WTC11 (cell line): ENCODE measurements at regions not wholly inside any gene's neighbourhood (a gene's known extent, or its start where the extent isn't known, plus 50 kb on each side); places are given as distances from the start of the nearest gene placed in this dataset.

Experiments used
- ATF2 ChIP-seq: sonication (generic); formaldehyde crosslinking; IDR thresholded peaks from 2 replicates; pipeline ENCODE4 v1.8.1; 2022; ENCODE audit warnings: low read depth, missing genetic modification reagents, borderline replicate concordance
- ATF3 ChIP-seq: sonication (generic); formaldehyde crosslinking; conservative IDR thresholded peaks from 2 replicates; pipeline ENCODE4 v1.8.1; 2022; ENCODE audit warnings: mild to moderate bottlenecking, missing genetic modification reagents
- CREB1 ChIP-seq: sonication (generic); formaldehyde crosslinking; IDR thresholded peaks from 2 replicates; pipeline ENCODE4 v1.8.0; 2023; ENCODE audit warnings: mild to moderate bottlenecking, missing genetic modification reagents
- CTCF ChIP-seq: fragments of 200-600 bp; IDR thresholded peaks from 2 replicates; pipeline ENCODE4 v1.8.0; 2022; ENCODE audit warnings: antibody characterized with exemption
- IRF1 ChIP-seq: sonication (generic); formaldehyde crosslinking; IDR thresholded peaks from 2 replicates; pipeline ENCODE4 v1.8.0; 2023; ENCODE audit warnings: missing genetic modification reagents
- MXD4 ChIP-seq: fragments of 250-450 bp; sonication (Bioruptor Pico); IDR thresholded peaks from 2 replicates; pipeline ENCODE4 v1.8.0; 2021; ENCODE audit warnings: mild to moderate bottlenecking, moderate library complexity, borderline replicate concordance
- NR3C1 ChIP-seq: sonication (generic); formaldehyde crosslinking; conservative IDR thresholded peaks from 2 replicates; pipeline ENCODE4 v1.8.1; 2023; ENCODE audit warnings: low read depth, mild to moderate bottlenecking, missing genetic modification reagents
- SMAD3 ChIP-seq: sonication (generic); formaldehyde crosslinking; IDR thresholded peaks from 2 replicates; pipeline ENCODE4 v1.8.0; 2022; ENCODE audit warnings: missing genetic modification reagents, mild to moderate bottlenecking, borderline replicate concordance
- STAT6 ChIP-seq: sonication (generic); formaldehyde crosslinking; conservative IDR thresholded peaks from 2 replicates; pipeline ENCODE4 v1.8.1; 2023; ENCODE audit warnings: mild to moderate bottlenecking, low read depth, missing genetic modification reagents, moderate library complexity
- TCF7 ChIP-seq: sonication (generic); formaldehyde crosslinking; IDR thresholded peaks from 2 replicates; pipeline ENCODE4 v1.8.0; 2022; ENCODE audit warnings: mild to moderate bottlenecking, low read depth, missing genetic modification reagents, moderate library complexity
- ZBTB21 ChIP-seq: sonication (generic); formaldehyde crosslinking; IDR thresholded peaks from 2 replicates; pipeline ENCODE4 v1.8.1; 2023; ENCODE audit warnings: mild to moderate bottlenecking, missing genetic modification reagents, borderline replicate concordance
- ZBTB43 ChIP-seq: sonication (generic); formaldehyde crosslinking; IDR thresholded peaks from 2 replicates; pipeline ENCODE4 v1.8.1; 2023; ENCODE audit warnings: mild to moderate bottlenecking, missing genetic modification reagents

- TF ChIP-seq ATF2 (CRISPR knock-in tag) (no peak), CTCF (no peak), SMAD3 (CRISPR knock-in tag) (no peak), IRF1 (CRISPR knock-in tag) (no peak), ZBTB21 (CRISPR knock-in tag) (no peak), NR3C1 (CRISPR knock-in tag) (no peak), TCF7 (CRISPR knock-in tag) (no peak), ZBTB43 (CRISPR knock-in tag) (no peak), ATF3 (CRISPR knock-in tag) (no peak), MXD4 (CRISPR knock-in tag) (no peak), CREB1 (CRISPR knock-in tag) (no peak), STAT6 (no peak)
Observed at GRCh38 chr19:31627620-31628365, 278.6 kb upstream of the TSHZ3 start.
